ENCODE measurements at regions not wholly inside any gene's neighbourhood (a gene's known extent, or its start where the extent isn't known, plus 50 kb on each side); places are given as distances from the start of the nearest gene placed in this dataset.

GRCh38 chr4:12723849-12724447, 760.2 kb downstream of the RAB28 start:
- CTCF ChIA-PET (ENCODE audit: partially characterized antibody) = interaction anchor here (0.6 to 3.4 kb wide), 12 partner anchors 11 to 829 kb away, joined by 3 to 9 read pairs (median 4); no protein-coding TSS in a partner anchor
- no peak overlapping the region for H3K14ac ChIP-seq (ENCODE audit: insufficient read length)
- no peak overlapping the region for H4K8ac ChIP-seq (ENCODE audit: extremely low read depth, insufficient read depth, low read length)
- peak overlapping the region; percentile 80; the same call in 1 of the 2 replicates for H2AFZ ChIP-seq (ENCODE audit: low read length)
- H3K36me3 ChIP-seq (ENCODE audit: control insufficient read depth in 2 of 4, insufficient read depth in 4 of 4, low read length in 3 of 4) = no peaks in the 10 kb centered on the region
- no peak overlapping the region for H2AK5ac ChIP-seq (ENCODE audit: low read depth, low read length)
- no peak overlapping the region for H2BK120ac ChIP-seq (replicated peaks; ENCODE audit: low read depth, low read length)
- H3K56ac ChIP-seq (replicated peaks; ENCODE audit: insufficient read length, low read depth, low read length) = no peak overlapping the region
- no peaks in the 10 kb centered on the region for H4K20me1 ChIP-seq (replicated peaks in 1 of 2; ENCODE audit: control insufficient read depth in 1 of 2, insufficient read depth in 2 of 2, low read length in 2 of 2)
- H3K9ac ChIP-seq (replicated peaks in 1 of 4; ENCODE audit: extremely low read depth in 1 of 4, low read depth in 3 of 4, low read length in 3 of 4) = no peak overlapping the region
- DNase-seq (ENCODE audit: low read depth in 1 of 2, low spot score in 2 of 2) (no peak), FAIRE-seq (peak; percentile 52)
- no peaks in the 10 kb centered on the region for H3K79me1 ChIP-seq (ENCODE audit: low read depth, low read length)
- no peak overlapping the region for H2BK5ac ChIP-seq (ENCODE audit: low read depth, low read length)
- no peaks in the 10 kb centered on the region; a peak in 1 of 7 replicates for H3K4me1 ChIP-seq (replicated peaks in 1 of 4; ENCODE audit: control insufficient read depth in 3 of 4, insufficient read depth in 4 of 4, low read length in 3 of 4)
- no peak overlapping the region for H2BK12ac ChIP-seq (ENCODE audit: low read depth, low read length)
- 28% methylated on average over 7 of the region's 7 CpGs; no CpG with 5 or more reads in 1 of the 2 experiments for WGBS, 2 experiments (ENCODE audit: extremely low coverage in 1 of 2, insufficient coverage in 1 of 2, insufficient read length in 1 of 2, insufficient replicate concordance in 2 of 2, low coverage in 1 of 2, low lambda C conversion rate in 2 of 2, missing lambda C conversion rate in 1 of 2)
- no peaks in the 10 kb centered on the region for H3K23me2 ChIP-seq (ENCODE audit: low read depth, low read length)
- no peak overlapping the region for H3K18ac ChIP-seq (ENCODE audit: extremely low read depth, low read length)
- H3K9me3 ChIP-seq (ENCODE audit: insufficient read depth in 2 of 2, low read depth in 1 of 2, low read length in 1 of 2) = no peaks in the 10 kb centered on the region
- no peak overlapping the region for H3K4me3 ChIP-seq (ENCODE audit: extremely low read depth in 1 of 4, insufficient read depth in 2 of 4, low read depth in 3 of 4, low read length in 4 of 4)
- no peak overlapping the region for H3K27ac ChIP-seq (ENCODE audit: low read depth, low read length)
- no peak overlapping the region; a peak in 1 of 4 replicates for H3K4me2 ChIP-seq (ENCODE audit: insufficient read depth in 1 of 2, low read depth in 2 of 2, low read length in 2 of 2)
- H3K23ac ChIP-seq (ENCODE audit: insufficient read length) = no peak overlapping the region
- H4K5ac ChIP-seq (ENCODE audit: insufficient read length, low read depth, low read length) = no peak overlapping the region
- H4K91ac ChIP-seq (replicated peaks; ENCODE audit: insufficient read length, low read length) = no peak overlapping the region
- no peaks in the 10 kb centered on the region for H3K27me3 ChIP-seq (replicated peaks in 1 of 4; ENCODE audit: control insufficient read depth in 3 of 4, extremely low read depth in 1 of 4, insufficient read depth in 3 of 4, low read length in 3 of 4)
- H3K79me2 ChIP-seq (ENCODE audit: control insufficient read depth in 1 of 2, insufficient read depth in 2 of 2, low read length in 2 of 2) = no peaks in the 10 kb centered on the region
- no peak overlapping the region for H2BK15ac ChIP-seq (ENCODE audit: low read length)
- POLR2A ChIA-PET (ENCODE audit: partially characterized antibody) = no interaction called here
- H2BK20ac ChIP-seq (ENCODE audit: low read length) = no peak overlapping the region
- no peak overlapping the region for H3K4ac ChIP-seq (replicated peaks; ENCODE audit: insufficient read length, low read depth, low read length)
- TF ChIP-seq, protein P1, sequence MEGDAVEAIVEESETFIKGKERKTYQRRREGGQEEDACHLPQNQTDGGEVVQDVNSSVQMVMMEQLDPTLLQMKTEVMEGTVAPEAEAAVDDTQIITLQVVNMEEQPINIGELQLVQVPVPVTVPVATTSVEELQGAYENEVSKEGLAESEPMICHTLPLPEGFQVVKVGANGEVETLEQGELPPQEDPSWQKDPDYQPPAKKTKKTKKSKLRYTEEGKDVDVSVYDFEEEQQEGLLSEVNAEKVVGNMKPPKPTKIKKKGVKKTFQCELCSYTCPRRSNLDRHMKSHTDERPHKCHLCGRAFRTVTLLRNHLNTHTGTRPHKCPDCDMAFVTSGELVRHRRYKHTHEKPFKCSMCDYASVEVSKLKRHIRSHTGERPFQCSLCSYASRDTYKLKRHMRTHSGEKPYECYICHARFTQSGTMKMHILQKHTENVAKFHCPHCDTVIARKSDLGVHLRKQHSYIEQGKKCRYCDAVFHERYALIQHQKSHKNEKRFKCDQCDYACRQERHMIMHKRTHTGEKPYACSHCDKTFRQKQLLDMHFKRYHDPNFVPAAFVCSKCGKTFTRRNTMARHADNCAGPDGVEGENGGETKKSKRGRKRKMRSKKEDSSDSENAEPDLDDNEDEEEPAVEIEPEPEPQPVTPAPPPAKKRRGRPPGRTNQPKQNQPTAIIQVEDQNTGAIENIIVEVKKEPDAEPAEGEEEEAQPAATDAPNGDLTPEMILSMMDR (IDR thresholded peaks at IDR 0.05; ENCODE audit: control extremely low read depth in 1 of 3, insufficient read depth in 1 of 3, low read depth in 1 of 3, low read length in 3 of 3) = peak in 2 of 3 experiments; percentile 35 to 38; a peak in 3 of 4 replicates
- no peak for TF ChIP-seq RBBP5 (IDR thresholded peaks at IDR 0.05; ENCODE audit: borderline replicate concordance, low read depth, low read length)
- no peak for TF ChIP-seq FOSL1 (IDR thresholded peaks at IDR 0.05; ENCODE audit: insufficient read depth, low read depth, low read length)
- TF ChIP-seq KDM1A (IDR thresholded peaks at IDR 0.05; ENCODE audit: borderline replicate concordance, low read length) = no peak
- TF ChIP-seq CREB1 (IDR thresholded peaks at IDR 0.05) = no peak
- no peak for TF ChIP-seq SIX5 (IDR thresholded peaks at IDR 0.05; ENCODE audit: low read depth, low read length)
- TF ChIP-seq CBX5 (IDR thresholded peaks at IDR 0.05; ENCODE audit: low read depth, low read length) = no peak
- TF ChIP-seq CHD1 (IDR thresholded peaks at IDR 0.05; ENCODE audit: low read depth, low read length) = no peak
- no peak for TF ChIP-seq GTF2F1 (IDR thresholded peaks at IDR 0.05; ENCODE audit: borderline replicate concordance, low read depth, low read length)
- TF ChIP-seq TAF1 (IDR thresholded peaks at IDR 0.05; ENCODE audit: low read depth, low read length) = no peak
- TF ChIP-seq GABPA (IDR thresholded peaks at IDR 0.05; ENCODE audit: borderline replicate concordance, insufficient read depth, low read length) = no peak
- no peak for TF ChIP-seq POLR2AphosphoS5 (IDR thresholded peaks at IDR 0.05; ENCODE audit: low read depth, low read length)
